H1 (cell line): ENCODE measurements at regions not wholly inside any gene's neighbourhood (a gene's known extent, or its start where the extent isn't known, plus 50 kb on each side); places are given as distances from the start of the nearest gene placed in this dataset.

Experiments
- CTCF ChIA-PET: fragments of 300-600 bp; sonication (Branson Sonifier 250); formaldehyde crosslinking; loops from one replicate; lab custom pipeline; 2021; ENCODE audit not compliant: partially characterized antibody; lab: Charles Lee
- POLR2A ChIA-PET: fragments of 300-600 bp; sonication (Branson Sonifier 250); formaldehyde crosslinking; loops from one replicate; lab custom pipeline; 2021; ENCODE audit warnings: inconsistent platforms; ENCODE audit not compliant: partially characterized antibody; lab: Charles Lee
- DNase-seq, 2 experiments: peaks; one replicate each; pipeline versions ENCODE4 v3.0.0 to v3.0.0-alpha.2; 2010 to 2022; ENCODE audit warnings: low spot score in 2 of 2, low read depth in 1 of 2, mixed read lengths in 1 of 2
- FAIRE-seq: peaks from 2 replicates; lab custom pipeline; 2011; peaks lifted over from hg19 to GRCh38; lab: Jason Lieb, UNC
- H2AFZ ChIP-seq: 2 replicates; pipeline ENCODE4 v1.8.1; 2012; ENCODE audit warnings: low read length, inconsistent platforms
- H2AK5ac ChIP-seq: 2 replicates; pipeline ENCODE4 v1.6.1; 2013; ENCODE audit warnings: low read depth, low read length
- H2BK120ac ChIP-seq: replicated peaks from 2 replicates; pipeline ENCODE3; 2013; ENCODE audit warnings: low read depth, low read length, inconsistent platforms
- H2BK12ac ChIP-seq: 2 replicates; pipeline ENCODE4 v1.6.1; 2013; ENCODE audit warnings: low read depth, low read length
- H2BK15ac ChIP-seq: 2 replicates; pipeline ENCODE4 v1.6.1; 2013; ENCODE audit warnings: low read length
- H2BK20ac ChIP-seq: 2 replicates; pipeline ENCODE4 v1.6.1; 2013; ENCODE audit warnings: low read length
- H2BK5ac ChIP-seq: 2 replicates; pipeline ENCODE4 v1.6.1; 2013; ENCODE audit warnings: low read depth, low read length
- H3K14ac ChIP-seq: 2 replicates; pipeline ENCODE4 v1.6.1; 2013; ENCODE audit warnings: inconsistent platforms; ENCODE audit not compliant: insufficient read length
- H3K18ac ChIP-seq: 2 replicates; pipeline ENCODE4 v1.6.1; 2013; ENCODE audit warnings: low read length; ENCODE audit errors: extremely low read depth
- H3K23ac ChIP-seq: 2 replicates; pipeline ENCODE4 v1.6.1; 2013; ENCODE audit warnings: inconsistent platforms; ENCODE audit not compliant: insufficient read length
- H3K23me2 ChIP-seq: 2 replicates; pipeline ENCODE4 v1.6.1; 2013; ENCODE audit warnings: low read depth, low read length
- H3K27ac ChIP-seq: 2 replicates; pipeline ENCODE4 v1.6.1; 2011; ENCODE audit warnings: low read depth, low read length, inconsistent platforms
- H3K27me3 ChIP-seq, 4 experiments: replicated peaks in 1 of 4; 1 replicate in 1 of 4; 2 replicates in 3 of 4; pipeline versions ENCODE4 v1.6.1 to v1.8.1; 2011 to 2013; ENCODE audit warnings: low read length in 3 of 4, mild to moderate bottlenecking in 3 of 4, inconsistent platforms in 2 of 4, mixed read lengths in 2 of 4, moderate library complexity in 1 of 4; ENCODE audit not compliant: control insufficient read depth in 3 of 4, insufficient read depth in 3 of 4; ENCODE audit errors: extremely low read depth in 1 of 4
- H3K36me3 ChIP-seq, 4 experiments: 2 replicates each; pipeline versions ENCODE4 v1.6.1 to v1.8.1; 2011 to 2013; ENCODE audit warnings: mild to moderate bottlenecking in 4 of 4, low read length in 3 of 4, moderate library complexity in 2 of 4, control low read depth in 1 of 4, inconsistent platforms in 1 of 4; ENCODE audit not compliant: insufficient read depth in 4 of 4, control insufficient read depth in 2 of 4
- H3K4ac ChIP-seq: replicated peaks from 2 replicates; pipeline ENCODE3; 2013; ENCODE audit warnings: low read length, low read depth, mixed read lengths, inconsistent platforms; ENCODE audit not compliant: insufficient read length
- H3K4me1 ChIP-seq, 4 experiments: replicated peaks in 1 of 4; 1 replicate in 1 of 4; 2 replicates in 3 of 4; pipeline versions ENCODE4 v1.6.1 to v1.8.1; 2011 to 2013; ENCODE audit warnings: low read length in 3 of 4, inconsistent platforms in 2 of 4, mixed read lengths in 1 of 4; ENCODE audit not compliant: insufficient read depth in 4 of 4, control insufficient read depth in 3 of 4
- H3K4me2 ChIP-seq, 2 experiments: 2 replicates each; pipeline versions ENCODE4 v1.6.1 to v1.8.1; 2011 to 2013; ENCODE audit warnings: low read depth in 2 of 2, low read length in 2 of 2, control low read depth in 1 of 2, inconsistent platforms in 1 of 2, mild to moderate bottlenecking in 1 of 2; ENCODE audit not compliant: insufficient read depth in 1 of 2
- H3K4me3 ChIP-seq, 4 experiments: fragments of 200-600, 300-600 bp in 1 of 4; sonication (generic), shearing (Covaris generic), sonication (Bioruptor Twin) in 1 of 4; 2 replicates each; pipeline versions ENCODE4 v1.5.1 to v1.8.1; 2011 to 2016; ENCODE audit warnings: low read length in 4 of 4, low read depth in 3 of 4, control low read depth in 2 of 4, inconsistent platforms in 2 of 4, mild to moderate bottlenecking in 2 of 4, mixed read lengths in 1 of 4, moderate library complexity in 1 of 4; ENCODE audit not compliant: insufficient read depth in 2 of 4; ENCODE audit errors: extremely low read depth in 1 of 4
- H3K56ac ChIP-seq: replicated peaks from 2 replicates; pipeline ENCODE3; 2013; ENCODE audit warnings: low read depth, mild to moderate bottlenecking, mixed read lengths, low read length, inconsistent platforms; ENCODE audit not compliant: insufficient read length
- H3K79me1 ChIP-seq: 2 replicates; pipeline ENCODE4 v1.6.1; 2013; ENCODE audit warnings: low read depth, low read length, control low read depth
- H3K79me2 ChIP-seq, 2 experiments: 2 replicates each; pipeline versions ENCODE4 v1.6.1 to v1.8.1; 2012 to 2013; ENCODE audit warnings: low read length in 2 of 2, mild to moderate bottlenecking in 2 of 2, inconsistent platforms in 1 of 2; ENCODE audit not compliant: insufficient read depth in 2 of 2, control insufficient read depth in 1 of 2
- H3K9ac ChIP-seq, 4 experiments: replicated peaks in 1 of 4; 1 replicate in 1 of 4; 2 replicates in 3 of 4; pipeline versions ENCODE4 v1.6.1 to v1.8.1; 2011 to 2013; ENCODE audit warnings: low read depth in 3 of 4, low read length in 3 of 4, control low read depth in 2 of 4, mild to moderate bottlenecking in 2 of 4, moderate library complexity in 2 of 4, inconsistent platforms in 1 of 4; ENCODE audit errors: extremely low read depth in 1 of 4
- H3K9me3 ChIP-seq, 2 experiments: 2 replicates each; pipeline versions ENCODE4 v1.6.1 to v1.8.1; 2012 to 2013; ENCODE audit warnings: mild to moderate bottlenecking in 2 of 2, moderate library complexity in 2 of 2, control low read depth in 1 of 2, inconsistent platforms in 1 of 2, low read depth in 1 of 2, low read length in 1 of 2, mixed read lengths in 1 of 2; ENCODE audit not compliant: insufficient read depth in 2 of 2
- H4K20me1 ChIP-seq, 2 experiments: replicated peaks in 1 of 2; 2 replicates each; pipeline versions ENCODE3 to v1.8.1; 2011 to 2013; ENCODE audit warnings: inconsistent platforms in 2 of 2, low read length in 2 of 2, mild to moderate bottlenecking in 1 of 2; ENCODE audit not compliant: insufficient read depth in 2 of 2, control insufficient read depth in 1 of 2
- H4K5ac ChIP-seq: 2 replicates; pipeline ENCODE4 v1.6.1; 2013; ENCODE audit warnings: low read length, low read depth, mixed read lengths, inconsistent platforms; ENCODE audit not compliant: insufficient read length
- H4K8ac ChIP-seq: 2 replicates; pipeline ENCODE4 v1.8.0; 2013; ENCODE audit warnings: mild to moderate bottlenecking, moderate library complexity, low read length, inconsistent platforms; ENCODE audit not compliant: insufficient read depth; ENCODE audit errors: extremely low read depth
- H4K91ac ChIP-seq: replicated peaks from 2 replicates; pipeline ENCODE3; 2013; ENCODE audit warnings: low read length, mixed read lengths, inconsistent platforms; ENCODE audit not compliant: insufficient read length
- GTF2F1 ChIP-seq: IDR thresholded peaks from 2 replicates; pipeline ENCODE4 v1.6.1; 2012; ENCODE audit warnings: low read depth, low read length, improper control_type of control experiment, borderline replicate concordance
- JUND ChIP-seq: IDR thresholded peaks from 2 replicates; pipeline ENCODE4 v1.6.1; 2011; ENCODE audit warnings: mild to moderate bottlenecking, improper control_type of control experiment, low read length
- RXRA ChIP-seq: IDR thresholded peaks from 2 replicates; pipeline ENCODE4 v1.6.1; 2011; ENCODE audit warnings: low read depth, mild to moderate bottlenecking, low read length, moderate library complexity; ENCODE audit not compliant: insufficient read depth
- TEAD4 ChIP-seq: IDR thresholded peaks from 2 replicates; pipeline ENCODE4 v1.6.1; 2012; ENCODE audit warnings: low read depth, low read length, inconsistent platforms, mixed read lengths
- YY1 ChIP-seq: IDR thresholded peaks from 2 replicates; pipeline ENCODE4 v1.6.1; 2011; ENCODE audit warnings: low read depth, mild to moderate bottlenecking, low read length
- WGBS, 2 experiments: shearing (Covaris generic) in 1 of 2; methylation state at CpG; one replicate each; pipeline versions ENCODE4 v1.1.6 to v1.1.7; 2013 to 2015; ENCODE audit warnings: low lambda C conversion rate in 2 of 2, mixed read lengths in 2 of 2, inconsistent platforms in 1 of 2, low coverage in 1 of 2, missing lambda C conversion rate in 1 of 2; ENCODE audit not compliant: insufficient replicate concordance in 2 of 2, insufficient coverage in 1 of 2, insufficient read length in 1 of 2; ENCODE audit errors: extremely low coverage in 1 of 2, missing lambda C conversion rate in 1 of 2; 5-methylcytosine and 5-hydroxymethylcytosine counted together
- TF ChIP-seq, protein P1 (sequence below): IDR thresholded peaks from 2 replicates; pipeline ENCODE4 v1.6.1; 2012; ENCODE audit warnings: inconsistent platforms

DNA sequence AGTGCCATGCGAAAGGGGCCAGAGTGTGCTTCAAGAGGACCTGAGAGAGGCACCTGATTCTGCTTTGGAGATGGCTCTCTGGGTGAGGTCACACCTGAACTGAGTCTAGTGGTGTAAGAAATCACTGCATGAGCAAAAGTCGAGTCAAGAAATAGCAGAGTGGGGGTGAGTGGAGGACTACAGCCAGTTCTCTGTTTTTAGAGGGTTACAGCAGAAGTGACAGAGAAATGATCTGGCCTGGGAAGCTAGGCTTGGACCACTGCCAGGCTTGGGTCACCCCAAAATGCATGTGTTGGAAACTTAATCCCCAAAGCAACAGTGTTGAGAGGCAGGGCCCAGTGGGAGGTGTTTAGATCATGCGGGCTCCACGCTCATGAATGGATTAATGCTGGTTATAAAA is 312.0 kb downstream of the CBLN1 start:
- no peak overlapping the region for H2AK5ac ChIP-seq
- H2BK20ac ChIP-seq = no peak overlapping the region
- H3K18ac ChIP-seq = no peak overlapping the region
- H3K4me1 ChIP-seq = no peaks in the 10 kb centered on the region
- H3K27ac ChIP-seq = no peak overlapping the region
- 89% methylated on average over 4 of the region's 4 CpGs; no CpG with 5 or more reads in 1 of the 2 experiments for WGBS, 2 experiments
- H3K9ac ChIP-seq = no peak overlapping the region
- no peaks in the 10 kb centered on the region for H4K20me1 ChIP-seq
- no peaks in the 10 kb centered on the region for H3K36me3 ChIP-seq
- no peak overlapping the region for H2AFZ ChIP-seq
- H3K23ac ChIP-seq = no peak overlapping the region
- no peak overlapping the region for H3K4ac ChIP-seq
- H3K23me2 ChIP-seq = no peaks in the 10 kb centered on the region
- no peak overlapping the region for H4K8ac ChIP-seq
- H2BK15ac ChIP-seq = no peak overlapping the region
- no peak overlapping the region for H2BK12ac ChIP-seq
- no peak overlapping the region for H3K4me3 ChIP-seq
- H3K27me3 ChIP-seq = no peaks in the 10 kb centered on the region
- no peak overlapping the region for H3K56ac ChIP-seq
- no peak overlapping the region for H4K5ac ChIP-seq
- H3K79me1 ChIP-seq = no peaks in the 10 kb centered on the region
- H3K4me2 ChIP-seq = no peak overlapping the region
- FAIRE-seq = no peak
- H4K91ac ChIP-seq = no peak overlapping the region
- no peak overlapping the region for H2BK120ac ChIP-seq
- no peak overlapping the region for H2BK5ac ChIP-seq
- DNase-seq = no peak
- ChIA-PET POLR2A (interaction anchor here (1.2 kb wide), 1 partner anchor 10 kb away, joined by 3 read pairs; no protein-coding TSS in a partner anchor), CTCF (interaction anchor here (1.1 kb wide), 1 partner anchor 23 kb away, joined by 4 read pairs; no protein-coding TSS in a partner anchor)
- H3K79me2 ChIP-seq = no peaks in the 10 kb centered on the region
- no peaks in the 10 kb centered on the region for H3K9me3 ChIP-seq
- no peak overlapping the region for H3K14ac ChIP-seq
- TF ChIP-seq GTF2F1 = no peak
- TF ChIP-seq JUND = no peak
- TF ChIP-seq, protein P1, sequence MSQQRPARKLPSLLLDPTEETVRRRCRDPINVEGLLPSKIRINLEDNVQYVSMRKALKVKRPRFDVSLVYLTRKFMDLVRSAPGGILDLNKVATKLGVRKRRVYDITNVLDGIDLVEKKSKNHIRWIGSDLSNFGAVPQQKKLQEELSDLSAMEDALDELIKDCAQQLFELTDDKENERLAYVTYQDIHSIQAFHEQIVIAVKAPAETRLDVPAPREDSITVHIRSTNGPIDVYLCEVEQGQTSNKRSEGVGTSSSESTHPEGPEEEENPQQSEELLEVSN = no peak
- TF ChIP-seq TEAD4 = no peak
- no peak for TF ChIP-seq RXRA
- TF ChIP-seq YY1 = no peak
